HG03460 (cell line): ENCODE measurements at regions not wholly inside any gene's neighbourhood (a gene's known extent, or its start where the extent isn't known, plus 50 kb on each side); places are given as distances from the start of the nearest gene placed in this dataset.

Experiments used
- ATAC-seq: cut with Tn5 transposase; IDR thresholded peaks from one replicate; pipeline ENCODE4 v1.9.1; 2021; ENCODE audit not compliant: unreplicated experiment

DNA sequence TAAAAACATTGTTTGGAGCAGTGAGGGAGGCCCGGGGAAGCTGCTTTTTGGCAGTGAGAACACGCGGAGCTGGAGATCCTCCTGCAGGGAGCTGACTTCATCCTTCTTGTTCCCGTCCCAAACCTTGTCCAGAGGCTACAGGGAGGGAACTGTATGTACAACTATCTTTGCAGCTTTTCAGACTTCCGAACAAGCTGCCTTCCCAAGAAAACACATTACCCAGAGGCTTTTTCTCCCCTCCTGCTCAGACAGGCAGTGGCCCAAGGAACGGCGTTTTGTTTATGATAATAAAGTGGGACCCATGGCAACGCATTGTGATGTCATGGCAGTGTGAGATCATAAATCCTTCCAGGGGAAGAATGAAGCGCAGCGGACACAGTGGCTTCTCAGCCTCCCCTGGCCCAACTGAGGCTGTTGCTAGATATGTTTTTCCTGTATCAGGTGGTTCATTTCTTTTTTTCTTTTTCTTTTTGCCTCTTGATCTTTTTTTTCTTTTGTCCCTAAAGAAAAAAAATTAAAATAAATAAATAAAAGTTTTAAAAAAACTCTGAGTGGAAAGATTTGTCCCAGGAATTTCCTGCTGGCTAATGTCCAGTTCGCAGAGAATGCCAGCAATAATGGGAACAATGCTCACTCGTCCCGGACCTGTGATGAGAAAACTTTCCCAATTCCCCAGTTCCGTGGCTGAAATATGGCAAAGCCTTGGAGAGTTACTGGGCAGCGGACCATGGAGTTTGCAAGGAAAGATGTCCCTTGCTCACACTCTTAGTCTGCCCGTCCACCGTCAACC lies 103.4 kb upstream of the MAP1LC3B2 start:
- no peak for ATAC-seq

DNA sequence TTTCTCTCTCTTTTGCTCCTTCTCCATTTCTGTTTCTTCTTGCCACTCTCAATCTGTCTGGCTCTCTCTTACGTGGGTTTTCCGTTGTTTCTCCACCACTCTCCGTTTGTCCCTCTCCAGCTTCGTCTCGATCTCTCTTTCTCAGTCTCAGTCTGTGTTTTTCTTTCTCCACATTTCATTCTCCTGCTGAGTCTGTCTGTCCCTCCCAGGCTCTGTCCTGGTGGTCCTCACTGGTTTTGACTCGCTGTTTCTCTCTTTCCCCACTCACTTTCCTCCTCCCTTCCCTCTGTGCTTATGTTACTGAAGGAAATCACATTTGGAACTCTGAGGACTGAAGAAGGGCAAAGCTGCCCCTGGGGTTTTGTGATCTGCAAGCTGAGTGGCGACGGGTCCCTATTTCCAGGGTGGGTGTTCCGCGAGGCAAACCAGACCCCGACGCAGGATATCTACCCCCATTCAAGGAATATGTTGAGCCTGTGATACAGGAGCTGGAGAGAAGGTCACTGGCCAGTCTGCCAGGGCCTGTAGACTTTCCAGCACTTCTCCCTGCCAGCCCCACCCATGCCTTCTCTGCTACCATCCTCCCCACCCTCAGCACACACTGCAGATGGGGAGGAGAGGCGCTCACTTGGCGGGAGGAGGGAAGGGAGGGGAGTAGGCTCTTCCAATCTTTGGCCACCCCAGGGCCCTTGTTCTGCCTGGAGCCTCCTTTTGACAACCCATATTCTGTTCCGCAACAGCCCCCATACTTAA lies 102.7 kb upstream of the MAP1LC3B2 start:
- ATAC-seq = no peak

DNA sequence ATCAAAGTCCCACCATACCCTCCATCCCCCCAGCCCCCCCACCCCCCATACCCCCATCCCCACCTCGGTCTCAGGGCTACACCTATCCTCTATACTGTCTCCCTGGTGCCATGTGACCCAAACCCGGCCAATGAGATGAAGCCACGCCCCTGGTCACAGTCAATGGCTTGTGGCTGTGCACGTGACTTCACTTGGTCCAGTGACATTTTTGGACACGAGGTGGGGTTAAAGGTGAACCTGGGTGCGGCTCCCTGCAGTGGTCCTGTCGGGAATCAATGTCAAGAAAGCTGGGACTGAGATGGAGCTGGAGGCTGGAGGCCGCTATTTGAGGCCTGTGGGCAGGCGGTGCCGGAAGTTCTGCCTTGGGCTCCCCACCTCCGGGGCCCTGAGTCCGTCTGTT lies 100.7 kb upstream of the MAP1LC3B2 start:
- ATAC-seq = no peak

DNA sequence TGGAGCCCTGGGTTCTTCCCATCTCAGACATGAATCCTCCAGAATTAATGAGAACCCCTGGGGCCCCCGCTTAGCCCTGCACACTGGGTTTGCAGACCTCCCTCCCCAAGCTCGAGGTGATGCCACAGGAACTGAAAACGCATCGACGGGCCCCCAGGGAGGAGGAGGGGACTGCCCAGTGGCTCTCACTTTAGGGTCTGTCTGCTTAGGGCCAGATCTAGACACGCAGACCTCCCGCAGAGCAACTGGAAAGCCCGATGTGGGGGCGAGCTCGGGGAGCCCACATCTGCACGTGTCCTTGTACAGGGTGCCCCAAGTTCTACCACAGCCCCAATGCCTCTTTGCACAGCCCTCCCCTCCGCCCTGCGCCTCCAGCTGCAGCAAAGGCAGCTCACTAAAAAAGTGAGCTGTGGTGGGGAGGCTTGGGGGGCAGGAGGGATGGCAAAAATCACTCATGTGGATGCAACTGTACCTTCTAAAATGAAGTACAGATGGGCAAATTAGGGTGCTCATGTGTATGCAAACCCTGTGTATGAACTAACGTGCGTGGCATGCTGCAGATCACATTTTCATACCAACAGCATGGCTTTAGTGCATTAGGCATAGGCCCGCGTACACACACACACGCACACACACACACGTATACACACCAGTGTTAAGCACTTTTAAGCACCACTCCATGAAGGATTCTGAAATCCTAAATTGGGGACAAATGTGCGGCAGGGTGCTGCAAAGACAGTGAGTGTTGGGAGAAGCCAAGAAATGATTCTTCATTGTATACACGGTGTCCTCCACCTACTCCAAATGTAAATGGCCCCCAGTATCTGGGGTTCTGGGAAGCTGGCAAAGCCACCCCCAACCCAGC lies 99.9 kb upstream of the MAP1LC3B2 start:
- ATAC-seq = no peak

DNA sequence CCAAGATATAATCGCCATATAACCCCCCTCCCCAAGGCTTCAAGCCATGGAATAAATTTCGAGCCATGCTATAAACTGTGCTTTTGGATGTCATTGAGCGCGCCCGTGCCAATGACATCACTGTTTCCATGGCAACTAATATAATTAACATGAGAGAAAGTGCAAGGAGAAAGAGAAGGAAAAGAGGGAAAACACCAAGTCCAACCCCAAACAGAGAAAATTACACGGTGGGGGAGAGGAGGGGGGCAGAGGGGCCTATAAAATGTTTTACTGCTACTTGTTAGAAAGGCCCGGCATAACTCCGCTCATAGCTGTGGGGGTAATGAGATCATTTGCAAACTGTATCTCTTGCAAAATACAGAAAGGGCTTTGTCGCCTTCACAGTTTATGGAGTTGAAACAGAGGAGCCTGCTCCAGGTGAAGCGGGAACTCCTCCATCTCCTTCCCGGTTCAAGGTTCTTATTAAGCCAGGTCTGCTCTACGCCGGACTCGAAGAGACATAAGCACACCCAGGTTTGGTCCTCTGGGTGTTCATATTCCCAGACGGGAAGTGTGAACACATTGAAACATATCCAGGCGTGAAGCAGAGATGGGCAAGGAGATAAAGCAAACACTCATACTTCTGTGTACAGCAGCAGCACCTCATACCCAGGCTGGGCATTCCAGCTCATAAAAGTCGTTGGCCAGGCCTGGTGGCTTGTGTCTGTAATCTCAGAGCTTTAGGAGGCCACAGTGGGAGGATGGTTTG lies 99.1 kb upstream of the MAP1LC3B2 start:
- no peak for ATAC-seq

DNA sequence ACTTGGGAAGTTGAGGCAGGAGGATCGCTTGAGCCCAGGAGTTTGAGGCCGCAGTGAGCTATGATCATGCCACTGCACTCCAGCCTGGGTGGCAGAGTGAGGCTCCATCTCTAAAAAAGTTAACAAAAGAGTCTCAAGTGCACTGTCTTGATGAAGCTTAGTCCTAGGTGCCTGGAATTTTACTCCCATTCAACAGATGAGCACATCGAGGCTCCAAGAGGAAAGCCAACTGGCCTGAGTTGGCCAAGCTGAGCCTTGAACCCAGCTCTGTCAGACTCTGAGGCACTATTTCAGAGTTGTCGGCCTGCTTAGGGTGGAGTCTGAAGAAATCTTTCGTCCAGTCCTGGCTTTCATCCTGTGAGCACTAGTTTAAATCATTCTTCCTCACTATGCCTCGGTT lies 98.1 kb upstream of the MAP1LC3B2 start:
- ATAC-seq = no peak

DNA sequence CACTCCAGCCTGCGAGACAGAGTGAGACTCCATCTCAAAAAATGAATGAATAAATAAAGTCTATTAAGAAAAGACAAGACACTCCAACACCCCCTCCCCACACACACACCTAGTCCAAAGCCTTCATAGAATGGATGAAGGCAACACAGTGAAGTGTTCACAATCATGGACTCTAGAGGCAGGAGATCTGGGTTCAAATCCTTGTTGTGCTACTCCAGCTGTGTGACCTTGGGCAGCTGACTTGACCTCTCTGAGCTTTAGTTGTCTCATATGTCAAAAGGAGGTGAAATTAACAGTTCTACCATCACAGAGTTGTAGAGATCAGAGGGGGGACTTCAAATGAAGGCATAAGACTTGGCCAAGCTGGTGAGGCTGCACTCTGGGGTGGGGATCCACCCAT lies 95.8 kb upstream of the MAP1LC3B2 start:
- ATAC-seq = no peak

DNA sequence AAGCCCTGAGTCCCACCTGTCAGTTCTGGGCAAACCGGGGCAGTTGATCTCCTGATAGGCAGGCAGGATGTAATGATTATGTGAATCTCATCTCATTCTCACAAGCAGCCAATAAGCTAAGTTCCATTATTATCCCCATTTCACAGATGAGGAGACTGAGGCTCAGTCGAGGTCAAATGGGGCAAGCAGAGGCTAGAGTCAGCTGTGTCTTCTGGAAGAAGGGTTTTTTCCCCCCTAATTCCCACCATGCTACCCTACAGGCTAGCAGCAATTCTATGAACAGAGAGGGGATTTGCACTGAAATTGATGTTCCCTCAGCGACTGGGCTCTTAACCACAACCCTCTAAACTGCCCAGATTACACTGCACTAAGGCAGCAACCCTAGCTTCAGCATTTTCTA lies 93.8 kb upstream of the MAP1LC3B2 start:
- ATAC-seq = no peak

DNA sequence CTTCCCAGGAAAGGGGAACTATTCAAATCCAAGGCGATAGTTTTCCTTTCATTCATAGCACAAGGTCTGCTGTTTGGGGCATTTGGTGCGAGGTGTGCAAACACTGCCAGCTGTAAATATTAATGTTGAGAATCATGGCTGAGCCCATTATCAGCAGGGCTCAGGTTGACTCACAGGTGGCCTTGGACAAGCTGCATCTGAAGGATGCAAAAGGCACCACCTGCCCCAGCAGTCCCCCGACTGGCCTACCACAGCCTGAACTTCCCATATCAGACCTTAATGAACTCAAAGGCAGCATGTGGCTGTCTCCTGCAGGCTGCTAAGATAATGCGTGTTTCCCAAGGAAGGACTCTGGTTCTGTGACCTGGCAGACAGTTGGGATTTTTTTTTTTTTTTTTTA lies 93.3 kb upstream of the MAP1LC3B2 start:
- no peak for ATAC-seq

DNA sequence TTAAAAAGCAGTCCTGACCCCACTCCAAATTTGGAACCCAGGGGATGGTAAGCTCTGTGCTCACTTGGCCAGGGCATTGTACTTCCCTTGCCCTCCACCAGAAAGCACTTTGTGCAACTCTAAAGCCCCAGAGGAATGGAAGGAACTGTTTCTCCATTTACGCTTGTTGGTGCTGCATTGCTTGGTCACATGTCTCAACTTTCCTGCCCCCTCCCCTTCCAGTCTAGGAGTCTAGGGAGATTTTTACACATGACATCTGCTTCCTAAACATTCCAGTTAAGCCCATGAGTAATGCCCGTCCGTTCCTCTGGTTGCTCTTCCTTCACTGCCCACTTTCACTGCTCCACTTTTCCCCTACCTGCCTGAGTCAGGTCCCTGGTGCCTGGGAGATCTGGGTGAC lies 92.6 kb upstream of the MAP1LC3B2 start:
- ATAC-seq = no peak

DNA sequence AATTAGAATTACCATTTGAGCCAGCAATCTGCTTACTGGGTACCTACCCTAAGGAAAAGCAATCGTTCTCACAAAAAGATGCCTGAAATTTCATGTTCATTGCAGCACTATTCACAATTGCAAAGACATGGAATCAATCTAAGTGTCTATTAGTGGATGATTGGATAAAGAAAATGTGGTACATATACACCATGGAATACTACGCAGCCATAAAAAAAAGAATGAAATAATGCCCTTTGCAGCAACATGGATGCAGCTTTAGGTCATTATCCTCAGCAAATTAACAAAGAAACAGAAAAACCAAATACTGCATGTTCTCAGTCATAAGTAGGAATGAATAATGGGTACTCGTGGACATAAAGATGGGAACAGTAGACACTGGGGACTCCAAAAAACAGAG lies 89.8 kb upstream of the MAP1LC3B2 start:
- no peak for ATAC-seq

DNA sequence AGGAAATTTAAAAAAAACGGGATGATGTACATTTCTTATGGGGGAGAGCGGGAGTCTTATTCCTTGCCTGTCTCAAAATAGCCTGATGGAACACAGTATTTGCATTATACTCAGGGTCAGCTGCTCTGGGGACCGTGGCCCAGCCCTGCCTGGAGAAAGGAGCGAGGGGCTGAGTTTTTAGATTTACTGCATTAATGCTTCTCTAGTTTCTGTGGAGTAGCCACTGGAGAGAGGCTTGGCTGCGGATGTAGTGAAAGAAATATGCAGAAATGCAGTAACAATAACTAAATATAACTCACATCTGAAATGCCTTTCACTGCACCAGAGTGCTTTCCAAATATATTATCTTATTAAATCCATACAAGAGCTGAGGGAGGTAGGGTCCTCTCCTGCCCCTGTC lies 87.6 kb upstream of the MAP1LC3B2 start:
- ATAC-seq = no peak

DNA sequence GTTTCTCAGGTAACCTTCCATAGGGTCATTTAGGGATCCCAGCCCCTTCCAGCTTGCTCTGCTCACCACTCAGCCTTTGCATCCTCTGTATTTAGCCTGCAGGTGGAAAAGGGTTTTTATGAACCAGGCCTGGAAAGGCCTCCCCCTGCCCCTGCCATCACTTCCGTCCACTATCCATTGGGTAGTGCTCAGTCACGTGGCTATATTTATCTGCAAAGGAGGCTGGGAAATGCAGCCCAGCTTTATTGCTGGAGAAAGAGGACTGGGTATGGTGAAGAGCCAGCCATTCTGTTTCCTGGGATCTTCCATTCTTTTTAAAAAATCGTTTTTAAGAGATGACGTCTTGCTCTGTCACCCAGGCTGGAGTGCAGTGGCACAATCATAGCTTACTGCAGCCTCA lies 87.0 kb upstream of the MAP1LC3B2 start:
- ATAC-seq = no peak

DNA sequence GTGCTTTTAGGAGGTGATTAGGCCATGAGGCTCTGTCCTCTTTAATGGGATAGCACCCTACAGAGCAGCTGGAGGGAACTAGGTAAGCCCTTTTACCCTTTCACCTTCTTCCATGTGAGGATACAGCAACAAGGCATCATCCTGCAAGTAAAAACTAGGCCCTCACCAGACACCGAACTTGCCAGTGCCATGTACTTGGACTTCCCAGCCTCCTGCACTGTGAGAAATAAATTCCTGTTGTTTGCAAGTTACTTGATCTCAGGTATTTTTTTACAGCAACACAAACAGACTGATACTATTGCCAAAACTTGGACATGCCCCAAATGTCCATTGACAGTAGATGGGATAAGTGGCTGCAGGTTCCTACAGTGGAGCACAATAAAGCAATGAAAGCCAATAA lies 85.8 kb upstream of the MAP1LC3B2 start:
- no peak for ATAC-seq

DNA sequence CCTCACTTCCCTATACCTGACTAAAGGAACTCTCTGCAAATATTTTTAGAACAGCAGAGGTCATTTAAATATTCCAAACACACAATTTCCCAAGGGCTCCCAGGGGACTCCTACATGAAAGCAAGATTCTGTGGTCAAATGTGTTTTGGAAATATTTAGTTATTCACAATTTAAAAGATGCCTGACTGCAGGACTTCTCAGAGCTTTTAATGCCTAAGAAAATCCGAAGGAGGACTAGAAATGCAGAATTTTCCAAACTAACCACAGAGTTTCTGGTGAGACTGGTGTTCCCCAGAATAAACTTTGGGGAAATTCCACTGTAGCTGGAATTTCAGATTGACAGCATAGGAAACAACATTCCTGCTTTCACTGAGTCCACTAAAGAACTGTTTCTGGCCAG lies 84.8 kb upstream of the MAP1LC3B2 start:
- no peak for ATAC-seq

DNA sequence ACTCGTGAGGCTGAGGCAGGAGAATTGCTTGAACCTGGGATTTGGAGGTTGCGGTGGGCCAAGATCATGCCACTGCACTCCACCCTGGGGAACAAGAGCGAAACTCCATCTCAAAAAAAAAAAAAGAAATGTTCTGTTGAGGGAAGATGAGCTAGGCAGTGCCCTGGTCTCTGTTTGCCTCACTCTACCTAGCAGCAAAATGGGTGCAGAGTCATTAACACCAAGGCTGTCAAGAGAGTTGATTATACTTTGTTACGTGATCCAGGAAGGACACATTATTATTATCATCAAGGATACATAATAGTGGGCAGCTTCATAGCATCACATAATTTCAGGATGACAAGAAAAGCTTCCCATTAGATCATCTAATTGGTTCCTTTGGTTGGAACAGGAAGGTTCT lies 84.3 kb upstream of the MAP1LC3B2 start:
- ATAC-seq = no peak

DNA sequence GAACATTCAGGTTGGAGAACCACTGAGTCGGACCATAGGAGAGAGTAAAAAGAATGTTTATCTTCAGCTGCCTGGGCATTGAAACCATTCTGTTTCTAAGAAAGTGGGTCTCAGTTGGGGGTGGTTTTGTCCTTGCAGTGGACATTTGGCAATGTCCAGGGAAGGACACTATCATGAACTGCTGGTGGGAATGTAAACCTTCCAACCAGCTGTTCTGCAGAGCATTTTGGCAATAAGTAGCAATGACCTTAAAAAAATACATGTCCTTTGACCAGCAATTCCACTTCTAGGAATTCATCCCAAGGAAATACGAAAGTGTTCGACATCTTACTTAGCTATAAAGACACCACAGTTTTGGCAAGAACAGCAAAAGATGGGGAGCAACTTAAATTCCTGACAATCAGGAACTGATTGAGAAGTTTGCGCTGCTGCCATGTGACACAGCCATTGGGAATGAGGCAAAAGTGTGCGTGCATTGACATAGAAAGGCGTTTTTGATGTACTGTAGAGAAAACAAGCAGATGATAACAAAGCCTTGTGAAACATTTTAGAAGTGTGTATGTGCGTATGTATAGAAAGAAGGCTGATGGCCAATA lies 82.9 kb upstream of the MAP1LC3B2 start:
- no peak for ATAC-seq

DNA sequence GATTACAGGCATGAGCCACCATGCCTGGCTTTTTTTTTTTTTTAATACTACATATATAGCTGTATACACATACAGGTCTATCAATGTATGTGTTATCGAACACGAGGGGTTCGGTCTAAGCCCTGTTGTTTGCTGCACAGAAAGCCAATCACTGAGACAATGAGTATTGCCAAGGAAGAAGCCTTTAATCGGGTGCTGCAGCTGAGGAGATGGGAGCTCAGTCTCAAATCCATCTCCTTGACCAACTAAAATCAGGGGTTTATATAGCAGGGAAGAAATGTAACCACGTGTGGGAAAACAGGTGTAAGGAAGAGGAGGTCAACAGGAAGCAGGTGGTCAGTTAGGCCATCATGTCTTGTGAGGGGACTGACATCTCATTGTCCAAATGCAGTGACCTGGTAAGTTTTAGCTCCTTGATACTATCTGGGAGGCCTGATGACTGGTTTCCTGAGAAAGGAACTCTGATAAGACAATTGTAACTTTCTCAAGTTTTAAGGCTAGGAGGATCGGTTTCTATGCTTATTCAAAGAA lies 80.9 kb upstream of the MAP1LC3B2 start:
- ATAC-seq = no peak

DNA sequence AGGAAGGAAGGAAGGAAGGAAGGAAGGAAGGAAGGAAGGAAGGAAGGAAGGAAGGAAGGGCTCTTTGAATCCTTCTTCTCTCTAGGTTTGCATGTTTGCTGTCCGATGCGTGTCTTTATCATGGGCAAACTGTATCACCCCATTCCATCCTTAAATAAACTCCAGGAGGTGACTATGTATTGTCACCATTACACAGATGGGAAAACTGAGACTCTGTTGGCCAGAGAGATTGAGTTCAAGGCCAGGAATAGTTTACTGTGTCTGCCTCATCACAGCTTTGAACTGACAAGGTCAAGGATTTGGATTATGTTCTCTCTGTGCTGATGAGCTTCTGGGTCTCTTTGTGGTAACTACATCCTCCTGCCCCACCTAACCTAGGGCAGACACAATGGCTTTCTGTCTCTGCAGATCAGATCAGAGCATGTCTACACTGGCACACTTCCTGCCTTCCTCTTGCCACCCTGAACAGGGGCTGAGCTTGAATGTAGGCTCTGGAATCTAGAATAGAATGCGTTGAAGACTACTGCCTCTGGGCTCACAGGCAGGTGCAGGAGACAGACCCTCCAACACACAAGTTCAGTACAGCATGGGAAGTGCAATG lies 78.9 kb upstream of the MAP1LC3B2 start:
- no peak for ATAC-seq

DNA sequence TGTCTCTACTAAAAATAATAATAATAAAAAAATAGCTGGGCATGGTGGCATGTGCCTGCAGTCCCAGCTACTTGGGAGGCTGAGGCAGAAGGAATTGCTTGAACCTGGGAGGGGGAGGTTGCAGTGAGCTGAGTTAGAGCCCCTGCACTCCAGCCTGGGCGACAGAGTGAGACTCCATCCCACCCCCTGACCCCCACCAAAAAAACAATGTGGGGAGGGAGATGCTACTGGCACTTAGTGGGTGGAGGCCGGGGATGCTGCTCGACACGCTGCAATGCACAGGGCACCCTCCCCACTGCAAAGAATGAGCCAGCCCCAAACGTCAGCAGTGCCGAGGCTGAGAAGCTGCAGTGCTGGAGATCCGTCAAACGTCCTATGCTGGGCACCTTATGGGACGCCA lies 77.5 kb upstream of the MAP1LC3B2 start:
- no peak for ATAC-seq
